Liver (tissue), 8 donors: ENCODE measurements at regions not wholly inside any gene's neighbourhood (a gene's known extent, or its start where the extent isn't known, plus 50 kb on each side); places are given as distances from the start of the nearest gene placed in this dataset.

Experiments used
- DNase-seq: peaks from one replicate; pipeline ENCODE4 v3.0.0-alpha.2; 2017; ENCODE audit warnings: low spot score
- H3K27ac ChIP-seq, 2 donors: one replicate each; pipeline ENCODE4 v1.7.0; 2013; ENCODE audit warnings: inconsistent platforms in 2 of 2, low read length in 2 of 2, control low read depth in 1 of 2, low read depth in 1 of 2, mild to moderate bottlenecking in 1 of 2
- H3K27me3 ChIP-seq, 4 donors: one replicate each; pipeline versions ENCODE4 v1.6.1 to v1.7.0; 2013; ENCODE audit warnings: low read length in 3 of 4, inconsistent platforms in 1 of 4, mild to moderate bottlenecking in 1 of 4, moderate library complexity in 1 of 4; ENCODE audit not compliant: control insufficient read depth in 4 of 4, insufficient read depth in 4 of 4
- H3K36me3 ChIP-seq, 4 donors: one replicate each; pipeline versions ENCODE4 v1.6.1 to v1.7.0; 2013; ENCODE audit warnings: low read length in 3 of 4, mild to moderate bottlenecking in 3 of 4, low read depth in 1 of 4, moderate library complexity in 1 of 4; ENCODE audit not compliant: control insufficient read depth in 4 of 4, insufficient read depth in 3 of 4
- H3K4me1 ChIP-seq, 4 donors: one replicate each; pipeline versions ENCODE4 v1.6.1 to v1.7.0; 2013; ENCODE audit warnings: low read length in 3 of 4, mild to moderate bottlenecking in 3 of 4, moderate library complexity in 1 of 4; ENCODE audit not compliant: control insufficient read depth in 4 of 4, insufficient read depth in 4 of 4
- H3K4me3 ChIP-seq, 3 donors: one replicate each; pipeline versions ENCODE4 v1.6.1 to v1.7.0; 2013; ENCODE audit warnings: low read length in 3 of 3, control low read depth in 1 of 3, low read depth in 1 of 3, mild to moderate bottlenecking in 1 of 3
- H3K9ac ChIP-seq, 2 donors: one replicate each; pipeline ENCODE4 v1.7.0; 2013; ENCODE audit warnings: low read length in 2 of 2, mild to moderate bottlenecking in 2 of 2, moderate library complexity in 2 of 2, control low read depth in 1 of 2, low read depth in 1 of 2
- H3K9me3 ChIP-seq, 4 donors: one replicate each; pipeline versions ENCODE4 v1.6.1 to v1.7.0; 2013; ENCODE audit warnings: low read length in 3 of 4; ENCODE audit not compliant: control insufficient read depth in 4 of 4
- ATF3 ChIP-seq: IDR thresholded peaks from 2 replicates; pipeline ENCODE4 v1.6.1; 2016; ENCODE audit warnings: antibody characterized with exemption
- CTCF ChIP-seq: fragments of 150-350 bp; IDR thresholded peaks from 2 replicates; pipeline ENCODE4 v1.5.1; 2017; ENCODE audit warnings: improper control_type of control experiment, low read depth, low read length; ENCODE audit not compliant: missing input control
- EGR1 ChIP-seq, 2 donors: IDR thresholded peaks; 2 replicates each; pipeline ENCODE4 v1.6.1; 2016 to 2018; ENCODE audit warnings: antibody characterized with exemption in 2 of 2, low read depth in 2 of 2
- FOXA1 ChIP-seq: IDR thresholded peaks from 2 replicates; pipeline ENCODE4 v1.6.1; 2016; ENCODE audit warnings: antibody characterized with exemption
- FOXA2 ChIP-seq: IDR thresholded peaks from 2 replicates; pipeline ENCODE4 v1.6.1; 2016; ENCODE audit warnings: antibody characterized with exemption
- GABPA ChIP-seq, 2 donors: IDR thresholded peaks in 1 of 2; conservative IDR thresholded peaks in 1 of 2; 2 replicates each; pipeline ENCODE4 v1.6.1; 2016; ENCODE audit warnings: antibody characterized with exemption in 2 of 2, mild to moderate bottlenecking in 1 of 2, moderate library complexity in 1 of 2
- HNF4A ChIP-seq, 2 donors: conservative IDR thresholded peaks; 2 replicates each; pipeline ENCODE4 v1.6.1; 2016; ENCODE audit warnings: antibody characterized with exemption in 2 of 2, mild to moderate bottlenecking in 2 of 2
- HNF4G ChIP-seq: IDR thresholded peaks from 2 replicates; pipeline ENCODE4 v1.6.1; 2016; ENCODE audit warnings: antibody characterized with exemption
- JUND ChIP-seq, 2 donors: IDR thresholded peaks; 2 replicates each; pipeline ENCODE4 v1.6.1; 2016; ENCODE audit warnings: antibody characterized with exemption in 2 of 2
- MAX ChIP-seq: IDR thresholded peaks from 2 replicates; pipeline ENCODE4 v1.6.1; 2016; ENCODE audit warnings: antibody characterized with exemption
- NR2F2 ChIP-seq: IDR thresholded peaks from 2 replicates; pipeline ENCODE4 v1.6.1; 2016; ENCODE audit warnings: antibody characterized with exemption
- RAD21 ChIP-seq, 2 donors: IDR thresholded peaks; 2 replicates each; pipeline ENCODE4 v1.6.1; 2016; ENCODE audit warnings: antibody characterized with exemption in 2 of 2, mild to moderate bottlenecking in 2 of 2
- REST ChIP-seq: IDR thresholded peaks from 2 replicates; pipeline ENCODE4 v1.6.1; 2016; ENCODE audit warnings: antibody characterized with exemption, mild to moderate bottlenecking
- RXRA ChIP-seq, 2 donors: IDR thresholded peaks; 2 replicates each; pipeline ENCODE4 v1.6.1; 2017 to 2018; ENCODE audit warnings: antibody characterized with exemption in 2 of 2, mild to moderate bottlenecking in 1 of 2
- SP1 ChIP-seq: IDR thresholded peaks from 2 replicates; pipeline ENCODE4 v1.6.1; 2018; ENCODE audit warnings: antibody characterized with exemption, mild to moderate bottlenecking
- TAF1 ChIP-seq: conservative IDR thresholded peaks from 2 replicates; pipeline ENCODE4 v1.6.1; 2016; ENCODE audit warnings: antibody characterized with exemption, mild to moderate bottlenecking
- YY1 ChIP-seq: IDR thresholded peaks from 2 replicates; pipeline ENCODE4 v1.6.1; 2016; ENCODE audit warnings: antibody characterized with exemption, mild to moderate bottlenecking
- ZBTB33 ChIP-seq: IDR thresholded peaks from 2 replicates; pipeline ENCODE4 v1.6.1; 2016; ENCODE audit warnings: antibody characterized with exemption
- WGBS: extraction: QIAGEN DNeasy Blood & Tissue Kit; methylation state at CpG from one replicate; pipeline ENCODE4 v1.1.7; 2013; 5-methylcytosine and 5-hydroxymethylcytosine counted together
- donor health status: healthy.
- donor health status: healthy.
- donor health status: healthy.
- donor health status: healthy.
- donor health status: healthy.

- no peak for TF ChIP-seq SP1
- TF ChIP-seq JUND (IDR thresholded peaks at IDR 0.05), result no peak
- no peak for TF ChIP-seq FOXA1
- TF ChIP-seq ATF3, result no peak
- TF ChIP-seq NR2F2, result no peak
- no peak for TF ChIP-seq RXRA (IDR thresholded peaks at IDR 0.05)
- Histone ChIP-seq H3K4me1 (no peaks in the 10 kb centered on the region), H3K4me3 (no peak overlapping the region), H3K9me3 (no peaks in the 10 kb centered on the region), H3K27me3 (no peaks in the 10 kb centered on the region), H3K36me3 (no peaks in the 10 kb centered on the region), H3K9ac (no peak overlapping the region), H3K27ac (no peak overlapping the region)
- WGBS, result 13% methylated on average over 1 of the region's 1 CpG
- no peak for DNase-seq
These were observed 585.8 kb upstream of the UBE2E2 start for GRCh38 chr3:22617372-22617771.

- Histone ChIP-seq H3K9me3 (no peaks in the 10 kb centered on the region), H3K27me3 (no peaks in the 10 kb centered on the region), H3K36me3 (no peaks in the 10 kb centered on the region), H3K4me1 (no peaks in the 10 kb centered on the region), H3K9ac (no peak overlapping the region), H3K4me3 (no peak overlapping the region), H3K27ac (no peak overlapping the region)
- no peak for DNase-seq
- no peak for TF ChIP-seq JUND (IDR thresholded peaks at IDR 0.05)
- TF ChIP-seq NR2F2, result no peak
- no peak for TF ChIP-seq RAD21 (IDR thresholded peaks at IDR 0.05)
- TF ChIP-seq GABPA (IDR thresholded peaks at IDR 0.05 in 1 of 2, conservative IDR thresholded peaks at IDR 0.05 in 1 of 2), result no peak
- TF ChIP-seq HNF4G, result no peak
- TF ChIP-seq FOXA2, result no peak
- no peak for TF ChIP-seq CTCF
- no peak for TF ChIP-seq YY1
- TF ChIP-seq ZBTB33, result no peak
- TF ChIP-seq HNF4A (conservative IDR thresholded peaks at IDR 0.05), result no peak
- TF ChIP-seq SP1, result no peak
- no peak for TF ChIP-seq ATF3
- TF ChIP-seq REST, result no peak
- no peak for TF ChIP-seq FOXA1
- no peak for TF ChIP-seq RXRA (IDR thresholded peaks at IDR 0.05)
- TF ChIP-seq MAX, result no peak
- TF ChIP-seq TAF1, result no peak
- TF ChIP-seq EGR1 (IDR thresholded peaks at IDR 0.05; ENCODE audit: low read depth in 2 of 2), result no peak
- WGBS, result 86% methylated on average over 1 of the region's 1 CpG
These were observed 582.6 kb upstream of the UBE2E2 start for GRCh38 chr3:22620498-22620897.
